Tibial nerve (tissue), 4 donors: ENCODE measurements at regions not wholly inside any gene's neighbourhood (a gene's known extent, or its start where the extent isn't known, plus 50 kb on each side); places are given as distances from the start of the nearest gene placed in this dataset.
"Not testable (repeated sequence)": the region's sequence is repeated elsewhere in the genome, so short reads cannot be mapped to it uniquely, and the experiment has no call there.

ENCODE experiments used
- DNase-seq, 2 donors: peaks; one replicate each; pipeline ENCODE4 v3.0.0-alpha.2; 2019; ENCODE audit warnings: low spot score in 2 of 2
- H3K27ac ChIP-seq, 4 donors: fragments of 200-600 bp; sonication (generic) in 3 of 4; one replicate each; pipeline ENCODE4 v1.5.1; 2017 to 2019; ENCODE audit warnings: mild to moderate bottlenecking in 1 of 4
- H3K27me3 ChIP-seq, 2 donors: fragments of 200-600 bp; sonication (generic) in 1 of 2; one replicate each; pipeline versions ENCODE4 v1.5.1 to v1.6.0; 2017 to 2019
- H3K36me3 ChIP-seq, 3 donors: fragments of 200-600 bp; sonication (generic); one replicate each; pipeline ENCODE4 v1.5.1; 2018 to 2019
- H3K4me1 ChIP-seq, 4 donors: fragments of 200-600 bp; sonication (generic) in 3 of 4; one replicate each; pipeline ENCODE4 v1.5.1; 2017 to 2019
- H3K4me3 ChIP-seq, 4 donors: fragments of 200-600 bp; sonication (generic) in 3 of 4; one replicate each; pipeline ENCODE4 v1.5.1; 2017 to 2019; ENCODE audit warnings: mild to moderate bottlenecking in 1 of 4, moderate library complexity in 1 of 4
- H3K9me3 ChIP-seq, 4 donors: fragments of 200-600 bp; sonication (generic) in 3 of 4; one replicate each; pipeline ENCODE4 v1.5.1; 2017 to 2019
- CTCF ChIP-seq, 5 experiments: fragments of 200-600 bp in 3 of 5; fragments of 450-650 bp in 2 of 5; sonication (generic) in 3 of 5; IDR thresholded peaks; one replicate each; pipeline ENCODE4 v1.5.1; 2016 to 2019; ENCODE audit warnings: antibody characterized with exemption in 5 of 5, mild to moderate bottlenecking in 3 of 5, moderate library complexity in 2 of 5
- EP300 ChIP-seq, 2 donors: sonication (generic); formaldehyde crosslinking; IDR thresholded peaks; one replicate each; pipeline ENCODE4 v1.6.1; 2017; ENCODE audit warnings: antibody characterized with exemption in 2 of 2, mild to moderate bottlenecking in 1 of 2
- POLR2A ChIP-seq, 2 donors: fragments of 450-650 bp; IDR thresholded peaks; one replicate each; pipeline ENCODE4 v1.6.1; 2017; ENCODE audit warnings: antibody characterized with exemption in 2 of 2, mild to moderate bottlenecking in 2 of 2, moderate library complexity in 2 of 2
- WGBS, 2 donors: methylation state at CpG; one replicate each; pipeline ENCODE4 v1.1.5; 2018; 5-methylcytosine and 5-hydroxymethylcytosine counted together

GRCh38 chr3:29026286-29026685 is 254.6 kb upstream of the RBMS3 start:
- Histone ChIP-seq H3K4me3 (no peak overlapping the region), H3K9me3 (peaks cover 0 to 4% (median 0%) of the 10 kb centered on the region in 4 donors), H3K36me3 (no peaks in the 10 kb centered on the region), H3K27me3 (no peaks in the 10 kb centered on the region), H3K27ac (no peak overlapping the region), H3K4me1 (no peaks in the 10 kb centered on the region)
- no peak for DNase-seq
- 95 to 97% methylated on average over 2 of the region's 2 CpGs for WGBS, 2 donors
- TF ChIP-seq EP300 (IDR thresholded peaks at IDR 0.05) (no peak), CTCF (IDR thresholded peaks at IDR 0.05) (no peak)

- no peak overlapping the region for H3K27ac ChIP-seq
- no peak overlapping the region for H3K4me3 ChIP-seq
- 84 to 89% methylated on average over 3 of the region's 3 CpGs for WGBS, 2 donors
- DNase-seq: no peak
- H3K9me3 ChIP-seq: peaks cover 0 to 4% (median 0%) of the 10 kb centered on the region in 4 donors
- no peak for TF ChIP-seq POLR2A (IDR thresholded peaks at IDR 0.05)
- no peak for TF ChIP-seq EP300 (IDR thresholded peaks at IDR 0.05)
- TF ChIP-seq CTCF (IDR thresholded peaks at IDR 0.05): no peak
- H3K36me3 ChIP-seq: no peaks in the 10 kb centered on the region
- no peaks in the 10 kb centered on the region for H3K4me1 ChIP-seq
- H3K27me3 ChIP-seq: no peaks in the 10 kb centered on the region
Measured at GRCh38 chr3:29026959-29027358, 253.9 kb upstream of the RBMS3 start.

- H3K4me3 ChIP-seq, H3K27ac ChIP-seq, H3K36me3 ChIP-seq, DNase-seq, H3K27me3 ChIP-seq, H3K4me1 ChIP-seq, H3K9me3 ChIP-seq: not testable (repeated sequence)
- WGBS, 2 donors: 92 to 94% methylated on average over 2 of the region's 2 CpGs
Measured at GRCh38 chr3:29031175-29031574, 249.7 kb upstream of the RBMS3 start.

- WGBS, 2 donors: 92 to 94% methylated on average over 3 of the region's 3 CpGs
- no peaks in the 10 kb centered on the region for H3K4me1 ChIP-seq
- H3K27ac ChIP-seq: no peak overlapping the region
- DNase-seq: no peak
- no peaks in the 10 kb centered on the region for H3K36me3 ChIP-seq
- no peaks in the 10 kb centered on the region for H3K27me3 ChIP-seq
- no peak for TF ChIP-seq POLR2A (IDR thresholded peaks at IDR 0.05)
- TF ChIP-seq CTCF (IDR thresholded peaks at IDR 0.05): no peak
- no peak for TF ChIP-seq EP300 (IDR thresholded peaks at IDR 0.05)
- no peaks in the 10 kb centered on the region for H3K9me3 ChIP-seq
- H3K4me3 ChIP-seq: no peak overlapping the region
Measured at GRCh38 chr3:29033511-29033910, 247.4 kb upstream of the RBMS3 start.

- no peak for TF ChIP-seq EP300 (IDR thresholded peaks at IDR 0.05)
- no peak for TF ChIP-seq CTCF (IDR thresholded peaks at IDR 0.05)
- TF ChIP-seq POLR2A (IDR thresholded peaks at IDR 0.05): no peak
- no peak overlapping the region for H3K27ac ChIP-seq
- DNase-seq: no peak
- H3K27me3 ChIP-seq: no peaks in the 10 kb centered on the region
- no peak overlapping the region for H3K4me3 ChIP-seq
- no peaks in the 10 kb centered on the region for H3K4me1 ChIP-seq
- peaks cover 0 to 7% (median 2%) of the 10 kb centered on the region in 4 donors for H3K9me3 ChIP-seq
- H3K36me3 ChIP-seq: no peaks in the 10 kb centered on the region
- WGBS, 2 donors: 67 to 81% methylated on average over 2 of the region's 2 CpGs
Measured at GRCh38 chr3:29050155-29050554, 230.7 kb upstream of the RBMS3 start.

GRCh38 chr3:29057326-29057725 is 223.5 kb upstream of the RBMS3 start:
- no peak for DNase-seq
- Histone ChIP-seq H3K9me3 (peaks cover 0 to 27% (median 6%) of the 10 kb centered on the region in 4 donors), H3K4me3 (no peak overlapping the region), H3K36me3 (no peaks in the 10 kb centered on the region), H3K27me3 (no peaks in the 10 kb centered on the region), H3K27ac (no peak overlapping the region), H3K4me1 (no peaks in the 10 kb centered on the region)
- TF ChIP-seq CTCF (IDR thresholded peaks at IDR 0.05) (no peak), EP300 (IDR thresholded peaks at IDR 0.05) (no peak), POLR2A (IDR thresholded peaks at IDR 0.05) (no peak)
